Renal cortical epithelial cell (primary cell): ENCODE measurements at regions not wholly inside any gene's neighbourhood (a gene's known extent, or its start where the extent isn't known, plus 50 kb on each side); places are given as distances from the start of the nearest gene placed in this dataset.
"Not testable (repeated sequence)": the region's sequence is repeated elsewhere in the genome, so short reads cannot be mapped to it uniquely, and the experiment has no call there.

Source experiments
- DNase-seq: peaks from one replicate; pipeline ENCODE4 v3.0.0-alpha.2; 2011; ENCODE audit warnings: low read depth

DNA sequence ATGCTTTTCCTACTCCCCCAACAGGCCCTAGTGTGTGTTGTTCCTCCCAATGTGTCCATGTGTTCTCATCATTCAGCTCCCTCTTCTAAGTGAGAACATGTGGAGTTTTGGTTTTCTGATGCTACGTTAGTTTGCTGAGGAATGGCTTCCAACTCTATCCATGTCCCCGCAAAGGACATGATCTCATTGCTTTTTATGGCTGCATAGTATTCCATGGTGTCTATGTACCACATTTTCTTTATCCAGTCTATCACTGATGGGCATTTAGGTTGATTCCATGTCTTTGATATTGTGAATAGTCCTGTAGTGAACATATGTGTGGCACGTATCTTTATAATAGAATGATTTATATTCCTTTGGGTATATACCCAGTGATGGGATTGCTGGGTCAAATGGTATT, 72.5 kb upstream of the CCNY start:
- not testable (repeated sequence) for DNase-seq

DNA sequence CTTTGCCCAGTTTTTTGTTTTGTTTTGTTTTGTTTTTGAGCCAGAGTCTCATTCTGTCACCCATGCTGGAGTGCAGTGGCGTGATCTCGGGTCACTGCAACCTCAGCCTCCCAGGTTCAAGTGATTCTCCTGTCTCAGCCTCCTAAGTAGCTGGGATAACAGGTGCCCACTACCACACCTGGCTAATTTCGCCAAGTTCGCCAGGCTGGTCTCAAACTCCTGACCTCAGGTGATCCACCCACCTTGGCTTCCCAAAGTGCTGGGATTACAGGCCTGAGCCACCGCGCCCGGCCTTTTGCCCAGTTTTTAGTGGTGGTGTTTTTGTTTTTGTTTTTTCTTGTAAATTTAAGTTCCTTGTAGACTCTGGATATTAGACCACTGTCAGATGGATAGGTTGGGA, 71.7 kb upstream of the CCNY start:
- not testable (repeated sequence) for DNase-seq

DNA sequence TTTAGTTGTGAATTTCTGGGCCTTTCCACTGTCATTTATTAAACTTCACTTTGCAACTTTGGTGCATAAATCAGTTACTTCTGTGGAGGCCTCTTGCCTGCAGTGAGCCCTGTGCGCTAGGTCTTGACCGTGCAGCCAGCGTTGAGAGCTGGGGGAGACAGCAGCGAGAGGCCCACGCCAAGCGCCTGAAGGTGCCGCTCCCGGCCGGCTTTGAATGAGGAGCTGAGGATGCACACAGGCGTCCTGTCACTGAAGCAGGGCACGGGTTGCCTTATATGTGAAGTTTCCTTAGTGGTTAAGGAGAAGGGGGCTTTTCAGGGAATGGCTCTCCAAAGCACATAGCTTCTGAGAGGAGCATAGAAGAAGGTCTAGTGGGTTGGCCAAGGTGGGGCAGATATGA, 70.9 kb upstream of the CCNY start:
- DNase-seq, result peak; percentile 10

DNA sequence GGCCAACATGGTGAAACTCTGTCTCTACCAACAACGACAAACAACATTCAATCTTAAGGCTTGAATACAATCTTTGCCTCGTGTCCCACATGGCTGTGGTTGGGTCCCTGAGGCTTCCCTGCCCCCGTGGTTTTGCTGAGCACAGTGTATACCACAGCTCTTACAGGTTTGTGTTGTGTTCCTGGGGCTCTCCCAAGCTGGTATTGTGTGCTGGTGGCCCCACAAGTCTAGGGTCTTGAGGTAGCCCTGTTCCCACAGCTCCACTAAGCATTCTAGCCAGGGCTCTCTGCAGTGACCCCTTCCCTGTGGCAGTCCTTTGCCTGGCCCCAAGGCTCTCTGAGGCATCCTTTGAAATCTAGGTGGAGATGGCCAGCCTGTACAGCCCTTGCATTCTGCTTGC, 68.0 kb upstream of the CCNY start:
- no peak for DNase-seq

DNA sequence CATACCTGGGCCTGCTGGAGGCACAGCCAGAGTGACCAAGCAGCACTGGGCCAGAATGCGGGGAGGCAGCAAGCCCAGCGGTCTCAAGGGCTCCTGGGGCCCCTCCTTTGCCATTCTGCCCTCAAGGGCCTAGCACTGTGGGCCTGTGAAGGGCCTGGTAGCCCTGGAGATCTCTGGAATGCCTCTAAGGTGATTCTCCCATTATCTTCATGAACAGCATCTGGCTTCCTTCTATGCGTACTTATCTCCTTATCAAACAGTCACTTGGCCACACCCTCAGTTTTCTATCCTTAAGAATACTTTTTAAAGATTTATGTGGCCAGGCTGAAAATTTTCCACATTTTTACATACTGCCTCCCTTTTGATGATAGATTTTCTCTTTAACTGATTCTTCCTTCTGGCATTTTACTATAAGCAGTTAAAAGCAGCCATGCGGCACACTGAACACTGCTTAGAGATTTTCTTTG, 67.5 kb upstream of the CCNY start:
- peak; percentile 73 for DNase-seq

DNA sequence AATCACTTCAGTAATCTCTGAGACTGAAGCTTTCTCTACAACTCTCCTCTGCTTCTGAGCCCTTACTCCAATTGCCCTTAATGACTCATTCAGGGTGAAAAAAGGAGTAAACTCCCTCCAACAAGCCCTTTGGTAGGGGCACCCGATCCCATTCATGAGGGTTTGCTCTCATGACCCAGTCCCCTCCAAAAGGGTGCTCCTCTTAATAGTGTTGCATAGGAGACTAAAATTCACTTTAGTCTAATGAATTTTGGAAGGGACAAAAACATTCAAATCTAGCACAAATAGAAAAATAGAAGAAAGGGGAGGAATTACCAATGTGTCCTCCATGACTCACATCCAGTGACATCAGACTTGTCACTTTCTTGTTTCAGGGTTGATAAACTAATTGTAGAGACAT, 66.2 kb upstream of the CCNY start:
- peak; percentile 51 for DNase-seq

DNA sequence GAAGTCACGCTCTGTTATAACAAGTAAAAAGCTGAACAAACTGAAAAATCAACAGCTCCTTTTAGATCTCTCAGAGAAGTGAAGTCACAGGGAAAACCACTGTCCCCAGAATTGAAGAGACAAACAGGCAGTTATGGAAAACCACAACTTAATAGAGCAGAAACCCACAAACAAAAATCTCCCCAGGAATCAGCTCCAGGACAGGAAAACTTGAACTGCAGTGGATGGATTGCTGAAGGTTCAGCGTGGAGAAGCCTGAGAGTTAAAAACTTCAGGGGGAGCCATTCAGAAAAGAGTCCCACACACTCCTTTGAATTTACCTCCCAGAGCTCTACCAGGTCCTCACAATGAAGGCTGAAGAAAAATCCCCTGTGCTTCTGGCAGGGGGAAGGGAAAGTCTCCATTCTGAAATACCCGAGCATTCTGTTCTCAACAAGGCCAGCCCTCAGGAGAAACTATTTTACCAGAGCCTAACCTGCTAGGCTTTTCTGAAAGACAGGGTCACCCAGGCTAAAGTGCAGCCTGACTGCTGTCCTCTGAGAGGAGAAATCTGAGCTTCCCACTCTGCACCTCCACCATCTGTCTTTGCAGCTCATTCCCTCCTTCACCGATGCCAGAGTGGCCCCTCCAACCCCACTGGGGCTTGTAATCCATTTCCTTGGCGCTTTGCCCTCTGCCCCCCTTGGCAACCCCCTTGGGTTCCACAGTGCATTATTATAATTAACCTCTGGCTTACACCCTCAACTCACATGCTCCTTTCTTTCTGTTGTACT, 65.0 kb upstream of the CCNY start:
- DNase-seq, result peak; percentile 82

DNA sequence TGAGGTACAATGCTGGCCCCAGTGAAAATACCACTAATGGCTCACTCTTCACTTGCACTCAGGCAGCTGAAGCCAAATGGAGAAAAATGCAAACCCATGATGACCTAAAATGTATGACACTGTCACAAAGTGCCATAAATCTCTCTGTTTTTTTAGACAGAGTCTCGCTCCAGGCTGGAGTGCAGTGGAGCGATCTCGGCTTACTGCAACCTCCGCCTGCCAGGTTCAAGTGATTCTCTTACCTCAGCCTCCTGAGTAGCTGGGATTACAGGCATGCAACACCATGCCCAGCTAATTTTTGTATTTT, 64.5 kb upstream of the CCNY start:
- peak; percentile 48 for DNase-seq

DNA sequence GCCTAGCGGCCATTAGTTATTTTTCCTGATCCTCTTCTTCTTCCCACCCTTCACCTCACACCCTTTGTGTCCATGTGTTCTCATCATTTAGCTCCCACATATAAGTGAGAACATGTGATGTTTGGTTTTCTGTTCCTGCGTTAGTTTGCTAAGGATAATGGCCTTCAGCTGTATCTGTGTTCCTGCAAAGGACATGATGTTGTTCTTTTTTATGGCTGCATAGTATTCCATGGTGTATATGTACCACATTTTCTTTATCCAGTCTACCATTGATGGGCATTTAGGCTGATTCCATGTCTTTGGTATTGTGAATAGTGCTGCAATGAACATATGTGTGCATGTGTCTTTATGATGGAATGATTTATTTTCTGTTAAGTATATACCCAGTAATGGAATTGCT, 63.9 kb upstream of the CCNY start:
- DNase-seq, result not testable (repeated sequence)

DNA sequence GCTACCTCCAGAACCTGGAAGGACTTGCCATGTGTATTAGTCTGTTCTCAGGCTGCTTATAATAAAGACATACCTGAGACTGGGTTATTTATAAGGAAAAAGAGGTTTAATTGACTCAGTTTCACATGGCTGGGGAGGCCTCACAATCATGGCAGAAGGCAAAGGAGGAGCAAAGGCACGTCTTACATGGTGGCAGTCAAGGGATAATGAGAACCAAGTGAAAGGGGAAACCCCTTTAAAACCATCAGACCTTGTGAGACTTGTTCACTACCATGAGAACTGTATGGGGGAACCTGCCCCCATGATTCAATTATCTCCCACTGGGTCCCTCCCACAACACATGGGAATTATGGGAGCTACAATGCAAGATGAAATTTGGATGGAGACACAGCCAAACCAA, 62.3 kb upstream of the CCNY start:
- DNase-seq, result not testable (repeated sequence)

DNA sequence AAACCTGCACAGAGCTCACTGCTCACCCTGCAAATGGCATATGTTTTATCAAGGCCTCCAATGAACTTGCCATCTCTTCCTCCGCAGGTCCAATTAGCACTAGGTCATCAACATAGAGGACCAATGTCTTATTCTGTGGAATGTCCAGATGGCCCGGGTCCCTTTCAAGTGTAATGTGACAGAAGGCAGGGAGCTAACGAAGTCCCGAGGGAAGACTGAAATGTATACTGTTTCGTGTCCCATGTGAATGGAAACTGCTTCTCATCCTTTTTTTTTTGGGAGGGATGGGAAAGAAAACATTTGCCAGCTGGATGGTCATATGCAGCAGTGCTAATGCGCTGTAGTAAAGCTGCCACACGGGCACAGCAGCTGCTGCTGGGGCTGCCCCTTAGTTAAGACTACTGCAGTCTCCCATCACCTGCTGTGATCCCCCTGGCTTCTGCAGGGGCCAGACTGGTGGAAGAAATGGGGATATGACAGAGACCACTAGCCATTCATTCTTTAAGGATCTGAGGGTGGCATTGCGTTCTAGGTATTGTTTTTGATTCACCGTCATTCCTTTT, 61.7 kb upstream of the CCNY start:
- DNase-seq, result no peak

DNA sequence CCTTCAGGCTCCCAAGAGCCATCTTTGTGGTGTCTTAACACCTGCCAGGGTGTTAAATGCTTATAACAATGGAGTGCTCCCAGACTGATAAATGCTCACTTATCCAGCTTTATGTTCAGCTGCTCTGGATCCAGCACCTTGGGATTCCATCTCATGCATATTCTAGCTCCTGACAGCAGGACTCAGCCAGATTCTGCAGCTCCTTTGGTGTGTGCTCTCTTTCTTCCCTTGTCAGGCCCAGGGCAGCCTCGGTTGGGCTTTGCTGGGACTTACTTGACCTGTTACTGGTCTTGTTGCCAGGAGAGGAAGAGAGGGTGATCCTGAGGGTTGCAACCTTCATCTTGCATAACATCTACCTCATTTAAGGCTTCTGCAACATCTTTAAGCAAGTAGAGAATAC, 59.4 kb upstream of the CCNY start:
- no peak for DNase-seq

DNA sequence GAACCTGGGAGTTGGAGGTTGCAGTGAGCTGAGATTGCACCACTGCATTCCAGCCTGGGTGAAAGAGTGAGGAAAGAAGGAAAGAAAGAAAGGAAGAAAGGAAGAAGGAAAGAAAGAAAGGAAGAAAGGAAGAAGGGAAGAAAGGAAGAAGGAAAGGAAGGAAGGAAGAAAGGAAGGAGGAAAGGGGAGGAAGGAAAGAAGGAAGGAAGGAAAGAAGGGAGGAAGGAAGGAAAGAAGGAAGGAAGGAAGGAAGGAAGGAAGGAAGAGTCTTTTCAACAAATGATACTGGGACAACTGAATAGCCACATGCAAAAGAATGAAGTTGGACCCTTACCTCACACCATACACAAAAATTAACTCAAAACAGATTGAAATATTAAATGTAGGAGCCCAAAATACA, 56.1 kb upstream of the CCNY start:
- not testable (repeated sequence) for DNase-seq
